GM12878 (cell line): ENCODE measurements at regions not wholly inside any gene's neighbourhood (a gene's known extent, or its start where the extent isn't known, plus 50 kb on each side); places are given as distances from the start of the nearest gene placed in this dataset.

Experiments
- ATAC-seq: fragments of 200-7000 bp; cut with Tn5 transposase; 3 replicates; pipeline ENCODE4 v1.9.1; 2020; ENCODE audit warnings: mild to moderate bottlenecking, moderate library complexity
- BruUV-seq: library from RNA; stranded (reverse); fragments of 400-500 nt; replicated peaks from 2 replicates; lab custom pipeline; 2021; lab: Mats Ljungman, UMichigan
- CTCF ChIA-PET: fragments of 300-600 bp; sonication (Branson Sonifier 250); formaldehyde crosslinking; extraction: SDS; loops from one replicate; lab custom pipeline; 2021; ENCODE audit warnings: inconsistent platforms; lab: Yijun Ruan, JAX
- POLR2A ChIA-PET: fragments of 350-600 bp; formaldehyde crosslinking; extraction: SDS; loops from one replicate; lab custom pipeline; 2021; ENCODE audit warnings: inconsistent platforms; lab: Charles Lee
- RAD21 ChIA-PET: fragments of 300-600 bp; sonication (Branson Sonifier 250); formaldehyde crosslinking; loops from one replicate; lab custom pipeline; 2023; ENCODE audit warnings: antibody characterized with exemption; ENCODE audit not compliant: unreplicated experiment; lab: Charles Lee
- SMC1A ChIA-PET: fragments of 300-600 bp; sonication (Branson Sonifier 250); formaldehyde crosslinking; loops from one replicate; lab custom pipeline; 2023; ENCODE audit not compliant: unreplicated experiment, uncharacterized antibody; lab: Charles Lee
- DNase-seq: peaks from one replicate; pipeline ENCODE4 v3.0.0-alpha.2; 2011; ENCODE audit warnings: low read depth, low spot score
- FAIRE-seq: peaks from 3 replicates; lab custom pipeline; 2011; peaks lifted over from hg19 to GRCh38; lab: Jason Lieb, UNC
- H2AFZ ChIP-seq: 2 replicates; pipeline ENCODE4 v1.6.0; 2011; ENCODE audit warnings: low read depth, low read length, control low read depth; ENCODE audit not compliant: control insufficient read depth
- H3K27ac ChIP-seq: 2 replicates; pipeline ENCODE4 v1.5.1; 2011; ENCODE audit warnings: control low read depth; ENCODE audit not compliant: control insufficient read depth, insufficient read depth
- H3K27me3 ChIP-seq, 2 experiments: replicated peaks in 1 of 2; 2 replicates each; pipeline versions ENCODE4 v1.6.0 to v1.6.1; 2011; ENCODE audit warnings: low read length in 1 of 2; ENCODE audit not compliant: control insufficient read depth in 2 of 2, insufficient read depth in 2 of 2
- H3K36me3 ChIP-seq, 2 experiments: 2 replicates each; pipeline ENCODE4 v1.5.1; 2011; ENCODE audit warnings: low read length in 1 of 2; ENCODE audit not compliant: control insufficient read depth in 2 of 2, insufficient read depth in 2 of 2
- H3K4me1 ChIP-seq: 2 replicates; pipeline ENCODE4 v1.6.1; 2011; ENCODE audit warnings: mild to moderate bottlenecking, low read length, moderate library complexity, mixed read lengths; ENCODE audit not compliant: control insufficient read depth, insufficient read depth
- H3K4me2 ChIP-seq: 2 replicates; pipeline ENCODE4 v1.6.0; 2011; ENCODE audit warnings: control low read depth; ENCODE audit not compliant: control insufficient read depth, insufficient read depth
- H3K4me3 ChIP-seq: fragments of 200-600 bp; sonication (generic); 2 replicates; pipeline ENCODE4 v1.5.1; 2016
- H3K79me2 ChIP-seq: 2 replicates; pipeline ENCODE4 v1.6.0; 2011; ENCODE audit warnings: low read length; ENCODE audit not compliant: control insufficient read depth, insufficient read depth
- H3K9ac ChIP-seq: 2 replicates; pipeline ENCODE4 v1.8.0; 2011; ENCODE audit warnings: low read length, control low read depth, mixed read lengths; ENCODE audit not compliant: control insufficient read depth, insufficient read depth
- H3K9me3 ChIP-seq: replicated peaks from 3 replicates; pipeline ENCODE4 v1.5.1; 2011; ENCODE audit warnings: mild to moderate bottlenecking, low read length; ENCODE audit not compliant: control insufficient read depth, insufficient read depth
- H4K20me1 ChIP-seq: 2 replicates; pipeline ENCODE4 v1.6.0; 2011; ENCODE audit not compliant: control insufficient read depth, insufficient read depth
- BACH1 ChIP-seq: fragments of 450-650 bp; IDR thresholded peaks from 2 replicates; pipeline ENCODE4 v1.6.1; 2017; ENCODE audit warnings: mild to moderate bottlenecking, borderline replicate concordance
- BMI1 ChIP-seq: fragments of 450-650 bp; IDR thresholded peaks from 2 replicates; pipeline ENCODE4 v1.6.1; 2016; ENCODE audit warnings: mild to moderate bottlenecking, moderate library complexity, borderline replicate concordance
- CBX3 ChIP-seq: fragments of 200-600 bp; sonication (generic); IDR thresholded peaks from 2 replicates; pipeline ENCODE4 v1.6.1; 2016; ENCODE audit warnings: low read depth, borderline replicate concordance
- CHD1 ChIP-seq: IDR thresholded peaks from 2 replicates; pipeline ENCODE4 v1.6.1; 2012; ENCODE audit warnings: low read depth, low read length, improper control_type of control experiment
- FOXK2 ChIP-seq: fragments of 450-650 bp; IDR thresholded peaks from 2 replicates; pipeline ENCODE4 v1.6.1; 2017; ENCODE audit warnings: mild to moderate bottlenecking, moderate library complexity
- JUND ChIP-seq: IDR thresholded peaks from 2 replicates; pipeline ENCODE4 v1.6.1; 2012; ENCODE audit warnings: low read depth, mild to moderate bottlenecking, low read length, improper control_type of control experiment, moderate library complexity
- KAT2A ChIP-seq: conservative IDR thresholded peaks from 2 replicates; pipeline ENCODE4 v1.6.1; 2011; ENCODE audit warnings: low read depth, low read length; ENCODE audit not compliant: control insufficient read depth
- KDM1A ChIP-seq: fragments of 200-600 bp; sonication (generic); IDR thresholded peaks from 2 replicates; pipeline ENCODE4 v1.6.1; 2016; ENCODE audit warnings: borderline replicate concordance
- NFYA ChIP-seq: IDR thresholded peaks from 2 replicates; pipeline ENCODE4 v1.6.1; 2011; ENCODE audit warnings: low read depth, mild to moderate bottlenecking, low read length, improper control_type of control experiment, borderline replicate concordance
- POLR2AphosphoS5 ChIP-seq: IDR thresholded peaks from 2 replicates; pipeline ENCODE4 v1.6.1; 2011; ENCODE audit warnings: mild to moderate bottlenecking, low read length, inconsistent platforms
- SREBF1 ChIP-seq: IDR thresholded peaks from 2 replicates; pipeline ENCODE4 v1.6.1; 2012; ENCODE audit warnings: mild to moderate bottlenecking, low read length
- ZNF274 ChIP-seq: IDR thresholded peaks from one replicate; pipeline ENCODE4 v1.8.0; 2011; ENCODE audit not compliant: insufficient read length, insufficient read depth
- ZNF384 ChIP-seq: IDR thresholded peaks from 2 replicates; pipeline ENCODE4 v1.6.1; 2012; ENCODE audit warnings: low read depth, mild to moderate bottlenecking, low read length, improper control_type of control experiment, borderline replicate concordance
- WGBS: methylation state at CpG from one replicate; pipeline ENCODE4 v1.1.6; 2016; ENCODE audit warnings: low lambda C conversion rate; ENCODE audit not compliant: insufficient replicate concordance, insufficient coverage; ENCODE audit errors: missing lambda C conversion rate; 5-methylcytosine and 5-hydroxymethylcytosine counted together
- in situ Hi-C: fragments of 300-500 bp; cut with MboI; formaldehyde crosslinking; loops from 9 replicates; pipeline ENCODE4 v1.14.3; 2018; ENCODE audit warnings: mixed read lengths
- intact Hi-C: fragments of 100-400 bp; cut with micrococcal nuclease; formaldehyde crosslinking; loops from one replicate; pipeline ENCODE4 v1.14.2; 2022; ENCODE audit not compliant: unreplicated experiment
- TF ChIP-seq, protein P1 (sequence below): fragments of 450-650 bp; IDR thresholded peaks from 2 replicates; pipeline ENCODE4 v1.6.1; 2017; ENCODE audit warnings: low read depth, mild to moderate bottlenecking, moderate library complexity
- TF ChIP-seq, protein P2 (sequence below): fragments of 450-650 bp; IDR thresholded peaks from 2 replicates; pipeline ENCODE4 v1.6.1; 2014; ENCODE audit warnings: mild to moderate bottlenecking
- TF ChIP-seq, protein P3 (sequence below): IDR thresholded peaks from 2 replicates; pipeline ENCODE4 v1.6.1; 2011; ENCODE audit warnings: borderline replicate concordance, low read depth, mild to moderate bottlenecking, moderate library complexity, mixed read lengths, low read length; ENCODE audit not compliant: insufficient read depth; ENCODE audit errors: extremely low read length
- TF ChIP-seq, protein P4 (sequence below): fragments of 450-650 bp; IDR thresholded peaks from 2 replicates; pipeline ENCODE4 v1.6.1; 2017; ENCODE audit warnings: mild to moderate bottlenecking, moderate library complexity

DNA sequence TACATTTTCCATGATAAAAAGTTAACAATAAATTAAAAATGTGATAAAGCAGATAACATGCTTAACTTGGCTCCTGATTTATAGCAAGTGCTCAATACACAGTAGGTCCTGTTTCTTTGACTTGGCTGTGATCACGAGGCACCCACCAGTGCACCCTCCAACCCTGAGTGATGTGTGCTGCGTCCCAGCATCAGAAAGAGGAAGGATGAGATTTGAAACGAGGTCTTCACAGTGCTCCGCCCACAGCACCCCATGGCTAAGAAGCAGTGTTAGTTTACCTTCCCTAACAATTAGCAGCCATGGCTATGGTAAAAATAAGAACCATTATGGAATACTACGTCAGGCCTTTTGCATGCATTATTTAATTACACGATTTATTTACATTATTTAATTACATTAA, 292.0 kb upstream of the ZMIZ1 start:
- H3K27me3 ChIP-seq: peaks cover 0 to 2% of the 10 kb centered on the region in 2 experiments; a peak in 2 of 4 replicates
- FAIRE-seq (no peak), DNase-seq (no peak), ATAC-seq (no peak)
- no peak overlapping the region for H3K4me3 ChIP-seq
- H3K9ac ChIP-seq: no peak overlapping the region
- POLR2A ChIA-PET: no interaction called here
- H4K20me1 ChIP-seq: no peaks in the 10 kb centered on the region; the same call in 1 of the 2 replicates
- CTCF ChIA-PET: interaction anchor here (1.1 kb wide), 1 partner anchor 9 kb away, joined by 4 read pairs; no protein-coding TSS in a partner anchor
- 0% methylated on average over 6 of the region's 6 CpGs for WGBS
- no peaks in the 10 kb centered on the region for H3K36me3 ChIP-seq
- RAD21 ChIA-PET: no interaction called here
- no peaks in the 10 kb centered on the region for H3K79me2 ChIP-seq
- BruUV-seq: no TSS peak
- SMC1A ChIA-PET: no interaction called here
- intact Hi-C loops: no loop called here
- in situ Hi-C loops: no loop called here
- H2AFZ ChIP-seq: no peak overlapping the region
- no peaks in the 10 kb centered on the region for H3K4me1 ChIP-seq
- H3K9me3 ChIP-seq: no peaks in the 10 kb centered on the region
- no peak overlapping the region for H3K4me2 ChIP-seq
- TF ChIP-seq, protein P1, sequence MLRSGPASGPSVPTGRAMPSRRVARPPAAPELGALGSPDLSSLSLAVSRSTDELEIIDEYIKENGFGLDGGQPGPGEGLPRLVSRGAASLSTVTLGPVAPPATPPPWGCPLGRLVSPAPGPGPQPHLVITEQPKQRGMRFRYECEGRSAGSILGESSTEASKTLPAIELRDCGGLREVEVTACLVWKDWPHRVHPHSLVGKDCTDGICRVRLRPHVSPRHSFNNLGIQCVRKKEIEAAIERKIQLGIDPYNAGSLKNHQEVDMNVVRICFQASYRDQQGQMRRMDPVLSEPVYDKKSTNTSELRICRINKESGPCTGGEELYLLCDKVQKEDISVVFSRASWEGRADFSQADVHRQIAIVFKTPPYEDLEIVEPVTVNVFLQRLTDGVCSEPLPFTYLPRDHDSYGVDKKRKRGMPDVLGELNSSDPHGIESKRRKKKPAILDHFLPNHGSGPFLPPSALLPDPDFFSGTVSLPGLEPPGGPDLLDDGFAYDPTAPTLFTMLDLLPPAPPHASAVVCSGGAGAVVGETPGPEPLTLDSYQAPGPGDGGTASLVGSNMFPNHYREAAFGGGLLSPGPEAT: no peak
- TF ChIP-seq BMI1 (no peak), KDM1A (no peak), JUND (no peak), BACH1 (no peak), CHD1 (no peak), ZNF274 (no peak), POLR2AphosphoS5 (no peak), ZNF384 (no peak), NFYA (no peak), SREBF1 (no peak), CBX3 (no peak), FOXK2 (no peak), KAT2A (no peak)
- TF ChIP-seq, protein P2, sequence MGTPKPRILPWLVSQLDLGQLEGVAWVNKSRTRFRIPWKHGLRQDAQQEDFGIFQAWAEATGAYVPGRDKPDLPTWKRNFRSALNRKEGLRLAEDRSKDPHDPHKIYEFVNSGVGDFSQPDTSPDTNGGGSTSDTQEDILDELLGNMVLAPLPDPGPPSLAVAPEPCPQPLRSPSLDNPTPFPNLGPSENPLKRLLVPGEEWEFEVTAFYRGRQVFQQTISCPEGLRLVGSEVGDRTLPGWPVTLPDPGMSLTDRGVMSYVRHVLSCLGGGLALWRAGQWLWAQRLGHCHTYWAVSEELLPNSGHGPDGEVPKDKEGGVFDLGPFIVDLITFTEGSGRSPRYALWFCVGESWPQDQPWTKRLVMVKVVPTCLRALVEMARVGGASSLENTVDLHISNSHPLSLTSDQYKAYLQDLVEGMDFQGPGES: no peak
- TF ChIP-seq, protein P3, sequence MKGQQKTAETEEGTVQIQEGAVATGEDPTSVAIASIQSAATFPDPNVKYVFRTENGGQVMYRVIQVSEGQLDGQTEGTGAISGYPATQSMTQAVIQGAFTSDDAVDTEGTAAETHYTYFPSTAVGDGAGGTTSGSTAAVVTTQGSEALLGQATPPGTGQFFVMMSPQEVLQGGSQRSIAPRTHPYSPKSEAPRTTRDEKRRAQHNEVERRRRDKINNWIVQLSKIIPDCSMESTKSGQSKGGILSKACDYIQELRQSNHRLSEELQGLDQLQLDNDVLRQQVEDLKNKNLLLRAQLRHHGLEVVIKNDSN: no peak
- TF ChIP-seq, protein P4, sequence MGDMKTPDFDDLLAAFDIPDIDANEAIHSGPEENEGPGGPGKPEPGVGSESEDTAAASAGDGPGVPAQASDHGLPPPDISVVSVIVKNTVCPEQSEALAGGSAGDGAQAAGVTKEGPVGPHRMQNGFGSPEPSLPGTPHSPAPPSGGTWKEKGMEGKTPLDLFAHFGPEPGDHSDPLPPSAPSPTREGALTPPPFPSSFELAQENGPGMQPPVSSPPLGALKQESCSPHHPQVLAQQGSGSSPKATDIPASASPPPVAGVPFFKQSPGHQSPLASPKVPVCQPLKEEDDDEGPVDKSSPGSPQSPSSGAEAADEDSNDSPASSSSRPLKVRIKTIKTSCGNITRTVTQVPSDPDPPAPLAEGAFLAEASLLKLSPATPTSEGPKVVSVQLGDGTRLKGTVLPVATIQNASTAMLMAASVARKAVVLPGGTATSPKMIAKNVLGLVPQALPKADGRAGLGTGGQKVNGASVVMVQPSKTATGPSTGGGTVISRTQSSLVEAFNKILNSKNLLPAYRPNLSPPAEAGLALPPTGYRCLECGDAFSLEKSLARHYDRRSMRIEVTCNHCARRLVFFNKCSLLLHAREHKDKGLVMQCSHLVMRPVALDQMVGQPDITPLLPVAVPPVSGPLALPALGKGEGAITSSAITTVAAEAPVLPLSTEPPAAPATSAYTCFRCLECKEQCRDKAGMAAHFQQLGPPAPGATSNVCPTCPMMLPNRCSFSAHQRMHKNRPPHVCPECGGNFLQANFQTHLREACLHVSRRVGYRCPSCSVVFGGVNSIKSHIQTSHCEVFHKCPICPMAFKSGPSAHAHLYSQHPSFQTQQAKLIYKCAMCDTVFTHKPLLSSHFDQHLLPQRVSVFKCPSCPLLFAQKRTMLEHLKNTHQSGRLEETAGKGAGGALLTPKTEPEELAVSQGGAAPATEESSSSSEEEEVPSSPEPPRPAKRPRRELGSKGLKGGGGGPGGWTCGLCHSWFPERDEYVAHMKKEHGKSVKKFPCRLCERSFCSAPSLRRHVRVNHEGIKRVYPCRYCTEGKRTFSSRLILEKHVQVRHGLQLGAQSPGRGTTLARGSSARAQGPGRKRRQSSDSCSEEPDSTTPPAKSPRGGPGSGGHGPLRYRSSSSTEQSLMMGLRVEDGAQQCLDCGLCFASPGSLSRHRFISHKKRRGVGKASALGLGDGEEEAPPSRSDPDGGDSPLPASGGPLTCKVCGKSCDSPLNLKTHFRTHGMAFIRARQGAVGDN: no peak
- H3K27ac ChIP-seq: no peak overlapping the region
